ENCODE measurements at regions not wholly inside any gene's neighbourhood (a gene's known extent, or its start where the extent isn't known, plus 50 kb on each side); places are given as distances from the start of the nearest gene placed in this dataset.

GRCh38 chr3:72536206-72536877 lies 311.9 kb downstream of the SHQ1 start:
- no peak for TF ChIP-seq CTCF (conservative IDR thresholded peaks at IDR 0.05; ENCODE audit: low read depth, low read length)
- no peak overlapping the region for H3K4me3 ChIP-seq (ENCODE audit: low read depth, low read length)
- no peak for DNase-seq (ENCODE audit: low read depth)

GRCh38 chr3:72535772-72536171 lies 312.5 kb downstream of the SHQ1 start:
- TF ChIP-seq CTCF (conservative IDR thresholded peaks at IDR 0.05; ENCODE audit: low read depth, low read length): no peak
- DNase-seq (ENCODE audit: low read depth): peak; percentile 18

GRCh38 chr3:72533591-72534473 lies 314.4 kb downstream of the SHQ1 start:
- TF ChIP-seq CTCF (conservative IDR thresholded peaks at IDR 0.05; ENCODE audit: low read depth, low read length): no peak
- DNase-seq (ENCODE audit: low read depth): no peak
- no peak overlapping the region for H3K4me3 ChIP-seq (ENCODE audit: low read depth, low read length)

More at GRCh38 chr3:72535772-72536171, 312.5 kb downstream of the SHQ1 start:
- H3K4me3 ChIP-seq (ENCODE audit: low read depth, low read length): no peak overlapping the region

GRCh38 chr3:72530426-72530825 lies 317.8 kb downstream of the SHQ1 start:
- no peak for DNase-seq (ENCODE audit: low read depth)

GRCh38 chr3:72529081-72529480 lies 319.2 kb downstream of the SHQ1 start:
- no peak overlapping the region for H3K4me3 ChIP-seq (ENCODE audit: low read depth, low read length)

More at GRCh38 chr3:72530426-72530825, 317.8 kb downstream of the SHQ1 start:
- no peak for TF ChIP-seq CTCF (conservative IDR thresholded peaks at IDR 0.05; ENCODE audit: low read depth, low read length)
- H3K4me3 ChIP-seq (ENCODE audit: low read depth, low read length): no peak overlapping the region

GRCh38 chr3:72523429-72524151 lies 324.7 kb downstream of the SHQ1 start:
- H3K4me3 ChIP-seq (ENCODE audit: low read depth, low read length): no peak overlapping the region
- no peak for TF ChIP-seq CTCF (conservative IDR thresholded peaks at IDR 0.05; ENCODE audit: low read depth, low read length)
- DNase-seq (ENCODE audit: low read depth): no peak

More at GRCh38 chr3:72529081-72529480, 319.2 kb downstream of the SHQ1 start:
- no peak for TF ChIP-seq CTCF (conservative IDR thresholded peaks at IDR 0.05; ENCODE audit: low read depth, low read length)
- no peak for DNase-seq (ENCODE audit: low read depth)

Measured in choroid plexus epithelial cell (primary cell).